Neural cell (in vitro differentiated cells): ENCODE measurements at regions not wholly inside any gene's neighbourhood (a gene's known extent, or its start where the extent isn't known, plus 50 kb on each side); places are given as distances from the start of the nearest gene placed in this dataset.
A peak's percentile ranks its signal among the peaks of the same experiment; 100 is the strongest.

Experiments used
- MXI1 ChIP-seq: fragments of 450-650 bp; conservative IDR thresholded peaks from 2 replicates; pipeline ENCODE4 v1.6.1; 2014; ENCODE audit warnings: antibody characterized with exemption, mild to moderate bottlenecking; ENCODE audit not compliant: poor library complexity, severe bottlenecking
- TF ChIP-seq, protein P1 (sequence below): fragments of 450-650 bp; IDR thresholded peaks from 2 replicates; pipeline ENCODE4 v1.5.1; 2014; ENCODE audit warnings: antibody characterized with exemption, mild to moderate bottlenecking, moderate library complexity; ENCODE audit not compliant: poor library complexity, severe bottlenecking
- TF ChIP-seq, protein P2 (sequence below): IDR thresholded peaks from 2 replicates; pipeline ENCODE4 v1.6.1; 2012; ENCODE audit warnings: borderline replicate concordance

DNA sequence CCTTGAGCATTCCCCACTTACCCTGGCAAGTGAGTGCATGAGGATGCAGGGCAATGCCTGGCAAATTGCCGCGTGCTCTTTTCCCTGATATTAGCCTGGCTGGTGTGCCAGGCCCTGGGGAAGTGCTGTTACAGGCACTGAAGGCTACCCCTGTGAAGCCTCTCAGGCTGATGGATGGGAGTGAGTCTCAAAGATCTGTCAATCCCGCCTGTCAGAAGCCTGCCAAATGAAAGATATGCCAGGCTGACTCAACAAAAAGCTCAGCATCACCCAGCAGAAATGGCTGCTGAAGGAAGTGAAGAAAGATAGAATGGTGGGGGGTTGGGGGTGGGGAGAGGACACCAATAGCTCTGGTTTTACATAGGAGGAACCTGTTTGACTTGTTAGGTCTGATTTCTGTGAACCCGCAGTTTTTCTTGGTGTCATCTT is 112.1 kb downstream of the LACC1 start:
- TF ChIP-seq, protein P1, sequence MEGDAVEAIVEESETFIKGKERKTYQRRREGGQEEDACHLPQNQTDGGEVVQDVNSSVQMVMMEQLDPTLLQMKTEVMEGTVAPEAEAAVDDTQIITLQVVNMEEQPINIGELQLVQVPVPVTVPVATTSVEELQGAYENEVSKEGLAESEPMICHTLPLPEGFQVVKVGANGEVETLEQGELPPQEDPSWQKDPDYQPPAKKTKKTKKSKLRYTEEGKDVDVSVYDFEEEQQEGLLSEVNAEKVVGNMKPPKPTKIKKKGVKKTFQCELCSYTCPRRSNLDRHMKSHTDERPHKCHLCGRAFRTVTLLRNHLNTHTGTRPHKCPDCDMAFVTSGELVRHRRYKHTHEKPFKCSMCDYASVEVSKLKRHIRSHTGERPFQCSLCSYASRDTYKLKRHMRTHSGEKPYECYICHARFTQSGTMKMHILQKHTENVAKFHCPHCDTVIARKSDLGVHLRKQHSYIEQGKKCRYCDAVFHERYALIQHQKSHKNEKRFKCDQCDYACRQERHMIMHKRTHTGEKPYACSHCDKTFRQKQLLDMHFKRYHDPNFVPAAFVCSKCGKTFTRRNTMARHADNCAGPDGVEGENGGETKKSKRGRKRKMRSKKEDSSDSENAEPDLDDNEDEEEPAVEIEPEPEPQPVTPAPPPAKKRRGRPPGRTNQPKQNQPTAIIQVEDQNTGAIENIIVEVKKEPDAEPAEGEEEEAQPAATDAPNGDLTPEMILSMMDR: no peak
- TF ChIP-seq, protein P2, sequence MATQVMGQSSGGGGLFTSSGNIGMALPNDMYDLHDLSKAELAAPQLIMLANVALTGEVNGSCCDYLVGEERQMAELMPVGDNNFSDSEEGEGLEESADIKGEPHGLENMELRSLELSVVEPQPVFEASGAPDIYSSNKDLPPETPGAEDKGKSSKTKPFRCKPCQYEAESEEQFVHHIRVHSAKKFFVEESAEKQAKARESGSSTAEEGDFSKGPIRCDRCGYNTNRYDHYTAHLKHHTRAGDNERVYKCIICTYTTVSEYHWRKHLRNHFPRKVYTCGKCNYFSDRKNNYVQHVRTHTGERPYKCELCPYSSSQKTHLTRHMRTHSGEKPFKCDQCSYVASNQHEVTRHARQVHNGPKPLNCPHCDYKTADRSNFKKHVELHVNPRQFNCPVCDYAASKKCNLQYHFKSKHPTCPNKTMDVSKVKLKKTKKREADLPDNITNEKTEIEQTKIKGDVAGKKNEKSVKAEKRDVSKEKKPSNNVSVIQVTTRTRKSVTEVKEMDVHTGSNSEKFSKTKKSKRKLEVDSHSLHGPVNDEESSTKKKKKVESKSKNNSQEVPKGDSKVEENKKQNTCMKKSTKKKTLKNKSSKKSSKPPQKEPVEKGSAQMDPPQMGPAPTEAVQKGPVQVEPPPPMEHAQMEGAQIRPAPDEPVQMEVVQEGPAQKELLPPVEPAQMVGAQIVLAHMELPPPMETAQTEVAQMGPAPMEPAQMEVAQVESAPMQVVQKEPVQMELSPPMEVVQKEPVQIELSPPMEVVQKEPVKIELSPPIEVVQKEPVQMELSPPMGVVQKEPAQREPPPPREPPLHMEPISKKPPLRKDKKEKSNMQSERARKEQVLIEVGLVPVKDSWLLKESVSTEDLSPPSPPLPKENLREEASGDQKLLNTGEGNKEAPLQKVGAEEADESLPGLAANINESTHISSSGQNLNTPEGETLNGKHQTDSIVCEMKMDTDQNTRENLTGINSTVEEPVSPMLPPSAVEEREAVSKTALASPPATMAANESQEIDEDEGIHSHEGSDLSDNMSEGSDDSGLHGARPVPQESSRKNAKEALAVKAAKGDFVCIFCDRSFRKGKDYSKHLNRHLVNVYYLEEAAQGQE: peak; percentile 38
- no peak for TF ChIP-seq MXI1
